Coronary artery (tissue), 2 donors: ENCODE measurements at regions not wholly inside any gene's neighbourhood (a gene's known extent, or its start where the extent isn't known, plus 50 kb on each side); places are given as distances from the start of the nearest gene placed in this dataset.

Experiments used
- DNase-seq: peaks from one replicate; pipeline ENCODE4 v3.0.0-alpha.2; 2017; ENCODE audit warnings: low spot score
- H3K27ac ChIP-seq, 2 donors: fragments of 200-600 bp; sonication (generic); one replicate each; pipeline ENCODE4 v1.5.1; 2016 to 2019
- H3K4me3 ChIP-seq: fragments of 200-600 bp; sonication (generic); 2 replicates; pipeline ENCODE4 v1.5.1; 2016; ENCODE audit warnings: mild to moderate bottlenecking, moderate library complexity
- TF ChIP-seq, protein P1 (sequence below): fragments of 200-600 bp; sonication (generic); IDR thresholded peaks from one replicate; pipeline ENCODE4 v1.5.1; 2019; ENCODE audit warnings: antibody characterized with exemption

DNA sequence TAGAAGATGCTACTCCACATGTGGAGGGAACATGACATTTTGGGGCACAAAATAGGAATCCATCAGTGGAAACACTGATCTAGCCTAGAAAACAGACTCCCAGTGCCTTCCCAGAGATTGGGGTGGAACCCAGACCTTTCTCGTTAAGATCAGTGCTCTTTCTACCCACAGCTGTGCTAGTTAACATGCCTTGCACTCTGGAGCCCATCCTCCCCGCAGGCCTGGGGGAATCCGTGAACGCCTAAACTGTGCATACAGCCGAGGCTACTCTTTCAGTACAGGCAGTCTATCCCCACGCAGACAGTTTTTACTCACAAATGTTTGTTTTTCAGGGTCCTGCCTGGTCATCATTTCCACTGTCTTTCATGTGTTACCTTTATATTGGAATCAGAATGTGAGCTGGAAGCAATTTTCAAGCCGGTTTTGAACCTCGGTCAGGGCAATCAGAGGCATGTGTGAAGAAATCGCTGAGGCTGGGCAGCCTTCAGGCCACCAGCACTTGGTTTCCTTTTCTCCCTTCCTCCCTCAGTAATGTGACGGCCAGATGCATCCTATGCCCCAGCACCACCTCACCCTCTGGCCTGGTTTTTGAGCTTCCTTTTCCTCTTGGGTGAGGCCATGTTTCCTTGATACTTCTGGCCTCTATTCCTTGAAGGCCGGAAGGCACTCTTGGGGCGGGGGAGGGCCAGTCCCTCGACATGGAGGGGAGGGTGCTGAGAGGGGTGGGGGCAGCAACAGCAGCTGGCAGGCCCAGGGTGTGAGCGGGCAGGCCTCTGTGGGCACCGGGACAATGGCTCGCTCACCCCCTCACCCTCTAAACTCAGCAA lies 123.6 kb upstream of the GALNT15 start:
- no peak for DNase-seq
- TF ChIP-seq, protein P1, sequence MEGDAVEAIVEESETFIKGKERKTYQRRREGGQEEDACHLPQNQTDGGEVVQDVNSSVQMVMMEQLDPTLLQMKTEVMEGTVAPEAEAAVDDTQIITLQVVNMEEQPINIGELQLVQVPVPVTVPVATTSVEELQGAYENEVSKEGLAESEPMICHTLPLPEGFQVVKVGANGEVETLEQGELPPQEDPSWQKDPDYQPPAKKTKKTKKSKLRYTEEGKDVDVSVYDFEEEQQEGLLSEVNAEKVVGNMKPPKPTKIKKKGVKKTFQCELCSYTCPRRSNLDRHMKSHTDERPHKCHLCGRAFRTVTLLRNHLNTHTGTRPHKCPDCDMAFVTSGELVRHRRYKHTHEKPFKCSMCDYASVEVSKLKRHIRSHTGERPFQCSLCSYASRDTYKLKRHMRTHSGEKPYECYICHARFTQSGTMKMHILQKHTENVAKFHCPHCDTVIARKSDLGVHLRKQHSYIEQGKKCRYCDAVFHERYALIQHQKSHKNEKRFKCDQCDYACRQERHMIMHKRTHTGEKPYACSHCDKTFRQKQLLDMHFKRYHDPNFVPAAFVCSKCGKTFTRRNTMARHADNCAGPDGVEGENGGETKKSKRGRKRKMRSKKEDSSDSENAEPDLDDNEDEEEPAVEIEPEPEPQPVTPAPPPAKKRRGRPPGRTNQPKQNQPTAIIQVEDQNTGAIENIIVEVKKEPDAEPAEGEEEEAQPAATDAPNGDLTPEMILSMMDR = no peak
- Histone ChIP-seq H3K4me3 (peak overlapping the region; percentile 7), H3K27ac (peak overlapping the region in 1 of 2 donors; percentile 68)

DNA sequence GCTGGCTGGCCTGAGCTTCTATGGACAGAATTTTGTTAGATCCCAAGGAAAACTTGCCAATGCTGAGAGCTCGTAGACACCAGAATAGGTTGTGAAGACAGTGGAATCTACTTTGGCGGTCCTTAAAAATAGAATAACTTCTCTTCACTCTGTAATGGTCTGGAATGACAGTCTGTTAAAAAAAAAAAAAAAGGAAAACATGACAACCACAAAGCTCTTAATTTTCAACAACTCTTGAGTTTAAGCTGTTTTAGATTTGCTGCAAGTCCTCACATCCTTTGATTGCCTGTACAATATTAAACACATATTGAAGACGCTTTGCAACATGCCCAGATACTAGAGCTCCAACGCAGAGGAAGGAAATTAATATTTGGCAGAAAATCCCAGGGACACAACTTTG lies 122.8 kb upstream of the GALNT15 start:
- H3K27ac ChIP-seq = peak overlapping the region in 1 of 2 donors; percentile 68
- TF ChIP-seq, protein P1 = no peak
- DNase-seq = no peak
- H3K4me3 ChIP-seq = no peak overlapping the region

DNA sequence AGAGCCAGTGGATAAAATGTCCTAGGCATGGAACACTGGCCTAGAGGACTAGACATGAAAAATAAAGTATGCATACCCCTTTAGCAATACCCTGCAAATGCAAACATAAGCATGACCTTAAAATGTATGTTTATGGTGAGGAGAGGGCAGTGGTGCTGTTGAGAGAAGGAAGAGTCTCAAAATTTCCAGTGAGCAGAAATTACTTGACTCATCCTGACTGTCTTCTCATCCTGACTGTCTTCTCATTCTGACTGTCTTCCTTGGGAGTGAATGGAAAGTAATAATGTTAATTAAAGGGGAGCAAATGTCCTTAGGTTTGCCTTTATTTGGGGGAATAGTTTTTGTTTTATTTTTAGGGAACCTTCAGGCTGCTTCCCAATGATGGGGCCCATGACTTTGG lies 121.5 kb upstream of the GALNT15 start:
- H3K4me3 ChIP-seq = no peak overlapping the region
- DNase-seq = no peak
- H3K27ac ChIP-seq = peak overlapping the region in 1 of 2 donors; percentile 79
- TF ChIP-seq, protein P1 = no peak

DNA sequence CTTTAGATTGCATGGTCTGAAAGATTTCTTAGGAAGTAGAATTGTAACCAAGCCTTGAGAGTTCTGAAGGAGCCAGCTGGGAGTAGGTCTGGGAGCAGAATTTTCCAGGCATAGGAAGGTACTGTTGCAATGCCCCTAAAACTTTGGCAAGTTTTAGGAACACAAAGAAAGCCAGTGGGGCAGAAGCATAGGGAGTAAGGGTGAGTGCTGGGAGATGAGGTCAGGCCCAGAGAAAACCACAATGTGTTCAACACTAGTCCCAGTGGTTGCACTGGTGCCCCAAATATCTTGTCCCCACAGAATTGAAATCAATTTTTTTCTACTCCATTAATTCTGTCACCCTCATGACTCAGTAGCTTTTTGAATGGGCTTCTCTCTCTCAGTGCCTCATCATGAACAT lies 120.7 kb upstream of the GALNT15 start:
- TF ChIP-seq, protein P1 = no peak
- H3K27ac ChIP-seq = peak overlapping the region; percentile 53 to 79
- H3K4me3 ChIP-seq = no peak overlapping the region

DNA sequence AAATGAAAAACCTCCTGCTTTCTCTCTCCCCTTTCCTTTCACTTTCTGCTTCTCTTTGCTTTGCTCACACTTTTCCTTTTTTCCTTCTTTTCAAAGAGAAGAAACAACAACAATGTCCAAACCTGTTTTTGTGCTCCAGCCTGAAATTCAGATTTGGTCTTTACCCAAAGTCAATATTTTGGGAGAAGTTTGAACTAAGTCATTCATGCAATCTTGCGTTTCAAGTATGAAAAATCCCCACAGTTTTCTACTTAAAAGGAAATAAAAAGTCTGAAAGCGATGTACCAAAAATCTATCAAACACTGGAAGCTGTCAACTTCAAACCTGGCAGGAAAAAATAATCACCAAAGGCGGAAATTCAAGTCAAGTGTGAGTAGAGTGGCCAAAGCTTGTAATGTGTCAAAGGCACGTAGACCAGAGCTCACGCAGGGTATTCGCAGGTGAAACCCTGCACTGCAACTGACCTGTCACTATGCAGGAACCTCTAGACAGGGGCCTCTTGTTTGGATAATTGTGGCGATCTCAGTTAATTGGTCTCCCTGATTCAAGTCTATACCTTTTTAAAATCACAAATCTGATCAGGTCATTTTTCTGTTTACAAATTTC lies 118.8 kb upstream of the GALNT15 start:
- TF ChIP-seq, protein P1 = no peak
- no peak for DNase-seq
- peak overlapping the region; percentile 15 for H3K4me3 ChIP-seq
- H3K27ac ChIP-seq = peak overlapping the region; percentile 53 to 79

More for the DNA sequence above, 120.7 kb upstream of the GALNT15 start:
- no peak for DNase-seq

DNA sequence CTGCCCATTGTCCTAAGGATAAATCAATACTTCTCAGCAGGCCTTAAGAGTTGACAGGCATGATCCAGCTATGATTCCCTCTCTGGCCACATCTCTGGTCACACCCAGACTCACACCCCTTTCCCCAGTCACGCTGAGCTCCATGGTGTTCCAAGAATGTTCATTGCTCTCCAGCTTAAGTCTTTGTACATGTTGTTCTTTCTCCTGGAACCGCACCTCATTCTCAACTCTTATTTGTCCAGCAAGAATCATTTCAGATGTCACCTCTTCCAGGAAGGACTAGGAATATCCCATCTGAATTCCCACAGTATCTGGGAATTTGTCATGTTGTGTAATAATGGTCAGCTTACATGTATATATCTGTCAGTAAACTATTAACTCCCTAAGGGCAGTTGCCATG lies 118.3 kb upstream of the GALNT15 start:
- Histone ChIP-seq H3K27ac (peak overlapping the region; percentile 53 to 79), H3K4me3 (peak overlapping the region; percentile 15)
- TF ChIP-seq, protein P1 = no peak
- no peak for DNase-seq

DNA sequence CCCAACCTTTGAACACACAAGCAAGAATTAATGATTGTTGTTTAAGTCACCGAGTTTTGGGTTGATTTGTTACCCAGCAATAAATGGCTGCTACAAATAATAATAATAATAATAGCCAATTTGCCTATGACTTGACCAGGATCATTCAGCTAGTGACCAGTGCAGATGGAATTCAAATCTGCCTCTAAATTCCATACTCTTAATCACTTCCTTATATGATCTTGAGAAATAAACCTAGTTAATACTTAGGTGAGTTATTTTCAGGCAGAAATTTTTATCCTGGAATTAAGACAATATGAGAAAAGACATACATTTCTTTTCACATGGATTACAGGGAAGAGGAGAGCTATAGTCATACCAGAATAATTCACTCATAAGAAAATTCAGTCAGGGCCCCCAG lies 116.0 kb upstream of the GALNT15 start:
- DNase-seq = no peak
- peak overlapping the region; percentile 45 to 93 for H3K27ac ChIP-seq
- TF ChIP-seq, protein P1 = no peak
- H3K4me3 ChIP-seq = no peak overlapping the region
